B cell (primary cell): ENCODE measurements at regions not wholly inside any gene's neighbourhood (a gene's known extent, or its start where the extent isn't known, plus 50 kb on each side); places are given as distances from the start of the nearest gene placed in this dataset.

Source experiments
- EZH2 ChIP-seq: IDR thresholded peaks from 2 replicates; pipeline ENCODE4 v1.6.1; 2012; ENCODE audit warnings: borderline replicate concordance, low read depth, mild to moderate bottlenecking, moderate library complexity, low read length; ENCODE audit not compliant: insufficient read depth, poor library complexity, severe bottlenecking
- TF ChIP-seq, protein P1 (sequence below): fragments of 200-600 bp; IDR thresholded peaks from one replicate; pipeline ENCODE4 v1.8.0; 2022; ENCODE audit warnings: antibody characterized with exemption, mild to moderate bottlenecking

DNA sequence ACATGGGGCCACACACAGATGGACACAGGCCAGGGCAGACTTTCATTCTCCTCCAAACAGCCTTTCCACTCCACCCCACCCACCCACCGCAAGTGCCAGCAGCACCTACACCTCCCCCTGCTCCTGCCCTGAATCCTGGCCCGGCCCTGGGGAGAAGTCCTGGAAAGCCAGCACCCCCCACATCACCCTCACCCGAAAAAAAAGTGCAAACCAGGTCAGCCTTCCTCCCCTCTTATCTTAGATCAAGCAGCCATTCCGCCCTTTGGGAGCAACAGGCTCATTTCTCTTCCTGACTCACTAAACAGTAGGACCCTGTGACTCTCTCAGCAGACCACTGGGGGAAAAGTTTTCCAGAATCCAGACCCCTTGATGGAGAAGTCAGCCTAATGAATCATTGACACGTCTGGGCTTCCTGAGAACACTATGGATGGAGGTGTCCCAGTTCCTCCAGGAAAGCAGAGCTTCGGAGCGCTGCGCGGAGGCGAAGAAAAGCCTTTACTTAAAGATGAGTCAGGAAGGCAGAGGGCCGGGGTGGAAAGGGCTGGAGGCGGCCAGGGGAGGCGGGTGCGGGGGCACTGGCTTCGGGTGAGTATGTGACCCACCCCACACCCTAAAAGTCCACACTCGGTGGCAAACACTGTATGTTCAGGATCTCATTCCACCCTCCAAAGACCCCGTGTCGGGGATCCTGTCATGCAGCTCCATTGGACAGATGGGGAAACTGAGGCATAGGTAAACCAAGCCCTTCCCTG, 588.7 kb downstream of the MATN1 start:
- TF ChIP-seq, protein P1, sequence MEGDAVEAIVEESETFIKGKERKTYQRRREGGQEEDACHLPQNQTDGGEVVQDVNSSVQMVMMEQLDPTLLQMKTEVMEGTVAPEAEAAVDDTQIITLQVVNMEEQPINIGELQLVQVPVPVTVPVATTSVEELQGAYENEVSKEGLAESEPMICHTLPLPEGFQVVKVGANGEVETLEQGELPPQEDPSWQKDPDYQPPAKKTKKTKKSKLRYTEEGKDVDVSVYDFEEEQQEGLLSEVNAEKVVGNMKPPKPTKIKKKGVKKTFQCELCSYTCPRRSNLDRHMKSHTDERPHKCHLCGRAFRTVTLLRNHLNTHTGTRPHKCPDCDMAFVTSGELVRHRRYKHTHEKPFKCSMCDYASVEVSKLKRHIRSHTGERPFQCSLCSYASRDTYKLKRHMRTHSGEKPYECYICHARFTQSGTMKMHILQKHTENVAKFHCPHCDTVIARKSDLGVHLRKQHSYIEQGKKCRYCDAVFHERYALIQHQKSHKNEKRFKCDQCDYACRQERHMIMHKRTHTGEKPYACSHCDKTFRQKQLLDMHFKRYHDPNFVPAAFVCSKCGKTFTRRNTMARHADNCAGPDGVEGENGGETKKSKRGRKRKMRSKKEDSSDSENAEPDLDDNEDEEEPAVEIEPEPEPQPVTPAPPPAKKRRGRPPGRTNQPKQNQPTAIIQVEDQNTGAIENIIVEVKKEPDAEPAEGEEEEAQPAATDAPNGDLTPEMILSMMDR, result no peak
- TF ChIP-seq EZH2, result no peak
